Keratinocyte (primary cell): ENCODE measurements at regions not wholly inside any gene's neighbourhood (a gene's known extent, or its start where the extent isn't known, plus 50 kb on each side); places are given as distances from the start of the nearest gene placed in this dataset.

ENCODE experiments used
- EZH2 ChIP-seq: IDR thresholded peaks from one replicate; pipeline ENCODE4 v1.6.1; 2012; ENCODE audit warnings: inconsistent platforms, mild to moderate bottlenecking, low read length, moderate library complexity
- TF ChIP-seq, protein P1 (sequence below), 3 experiments: IDR thresholded peaks in 1 of 3; conservative IDR thresholded peaks in 1 of 3; optimal IDR thresholded peaks in 1 of 3; 2 replicates in 2 of 3; 3 replicates in 1 of 3; pipeline versions ENCODE3 to v1.5.1; 2011; ENCODE audit warnings: low read length in 3 of 3, mild to moderate bottlenecking in 3 of 3, moderate library complexity in 2 of 3, control low read depth in 1 of 3, inconsistent platforms in 1 of 3; ENCODE audit not compliant: insufficient read depth in 2 of 3; ENCODE audit errors: extremely low read depth in 1 of 3

DNA sequence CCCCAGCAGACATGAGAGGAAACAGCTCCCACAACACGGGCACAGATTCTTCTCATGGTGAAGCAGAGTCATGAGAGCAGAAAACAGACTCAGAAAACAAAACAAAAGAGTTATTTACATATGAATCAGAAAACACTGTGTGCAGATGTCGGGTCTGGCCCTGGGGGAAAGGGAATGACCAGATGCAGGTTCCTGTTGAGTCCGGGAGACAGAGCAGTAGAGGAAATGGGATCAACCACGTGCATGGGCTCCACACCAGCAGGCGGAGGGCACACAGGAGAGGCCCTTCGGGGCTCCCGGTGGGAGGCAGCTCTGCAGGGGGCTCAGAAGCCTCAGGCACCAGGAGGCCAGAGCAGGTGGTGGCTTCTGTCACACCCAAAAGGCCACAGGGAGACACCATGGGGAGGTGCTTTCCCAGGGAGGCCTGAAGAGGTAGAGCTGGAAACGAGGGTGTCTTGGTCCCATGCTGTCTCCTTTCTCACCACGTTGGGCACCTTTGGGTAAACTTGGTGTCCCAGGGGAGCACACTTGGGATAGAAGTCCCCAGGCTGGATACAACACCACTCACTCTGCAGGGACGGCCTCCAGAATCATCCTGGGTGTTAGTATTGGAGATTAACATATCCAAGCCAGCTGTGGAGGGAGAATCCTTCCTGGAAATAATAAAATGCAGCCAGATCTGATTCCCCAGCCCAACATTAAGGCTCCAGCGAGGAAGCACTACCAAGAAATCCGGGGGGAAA, 764.7 kb downstream of the BRD1 start:
- TF ChIP-seq, protein P1, sequence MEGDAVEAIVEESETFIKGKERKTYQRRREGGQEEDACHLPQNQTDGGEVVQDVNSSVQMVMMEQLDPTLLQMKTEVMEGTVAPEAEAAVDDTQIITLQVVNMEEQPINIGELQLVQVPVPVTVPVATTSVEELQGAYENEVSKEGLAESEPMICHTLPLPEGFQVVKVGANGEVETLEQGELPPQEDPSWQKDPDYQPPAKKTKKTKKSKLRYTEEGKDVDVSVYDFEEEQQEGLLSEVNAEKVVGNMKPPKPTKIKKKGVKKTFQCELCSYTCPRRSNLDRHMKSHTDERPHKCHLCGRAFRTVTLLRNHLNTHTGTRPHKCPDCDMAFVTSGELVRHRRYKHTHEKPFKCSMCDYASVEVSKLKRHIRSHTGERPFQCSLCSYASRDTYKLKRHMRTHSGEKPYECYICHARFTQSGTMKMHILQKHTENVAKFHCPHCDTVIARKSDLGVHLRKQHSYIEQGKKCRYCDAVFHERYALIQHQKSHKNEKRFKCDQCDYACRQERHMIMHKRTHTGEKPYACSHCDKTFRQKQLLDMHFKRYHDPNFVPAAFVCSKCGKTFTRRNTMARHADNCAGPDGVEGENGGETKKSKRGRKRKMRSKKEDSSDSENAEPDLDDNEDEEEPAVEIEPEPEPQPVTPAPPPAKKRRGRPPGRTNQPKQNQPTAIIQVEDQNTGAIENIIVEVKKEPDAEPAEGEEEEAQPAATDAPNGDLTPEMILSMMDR (optimal IDR thresholded peaks at IDR 0.05 in 1 of 3, IDR thresholded peaks at IDR 0.05 in 1 of 3, conservative IDR thresholded peaks at IDR 0.05 in 1 of 3; ENCODE audit: extremely low read depth in 1 of 3, insufficient read depth in 2 of 3, low read length in 3 of 3) = no peak
- no peak for TF ChIP-seq EZH2
